GM21381 (cell line): ENCODE measurements at regions not wholly inside any gene's neighbourhood (a gene's known extent, or its start where the extent isn't known, plus 50 kb on each side); places are given as distances from the start of the nearest gene placed in this dataset.
"Not testable (repeated sequence)": the region's sequence is repeated elsewhere in the genome, so short reads cannot be mapped to it uniquely, and the experiment has no call there.

Experiments used
- ATAC-seq: cut with Tn5 transposase; IDR thresholded peaks from one replicate; pipeline ENCODE4 v1.9.1; 2021; ENCODE audit warnings: mild to moderate bottlenecking, moderate library complexity; ENCODE audit not compliant: unreplicated experiment

DNA sequence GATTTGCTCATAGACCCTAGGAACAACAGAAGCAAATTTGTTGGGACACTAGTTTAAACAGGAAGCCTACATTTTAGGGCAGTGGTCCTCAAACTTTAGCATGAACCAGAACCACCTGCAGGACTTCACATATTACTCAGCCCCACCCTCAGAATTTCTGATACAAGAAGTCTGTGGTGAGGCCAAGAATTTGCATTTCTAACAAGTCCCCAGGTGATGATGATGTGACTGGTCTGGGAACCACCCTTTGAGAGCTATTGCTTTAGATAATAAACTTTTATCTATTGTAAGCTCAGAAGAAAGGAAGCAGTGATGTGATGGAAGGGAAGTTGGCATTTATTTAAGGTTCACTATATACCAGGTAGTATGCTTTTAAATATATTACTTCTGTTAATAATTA, 194.0 kb downstream of the FAM181B start:
- no peak for ATAC-seq

DNA sequence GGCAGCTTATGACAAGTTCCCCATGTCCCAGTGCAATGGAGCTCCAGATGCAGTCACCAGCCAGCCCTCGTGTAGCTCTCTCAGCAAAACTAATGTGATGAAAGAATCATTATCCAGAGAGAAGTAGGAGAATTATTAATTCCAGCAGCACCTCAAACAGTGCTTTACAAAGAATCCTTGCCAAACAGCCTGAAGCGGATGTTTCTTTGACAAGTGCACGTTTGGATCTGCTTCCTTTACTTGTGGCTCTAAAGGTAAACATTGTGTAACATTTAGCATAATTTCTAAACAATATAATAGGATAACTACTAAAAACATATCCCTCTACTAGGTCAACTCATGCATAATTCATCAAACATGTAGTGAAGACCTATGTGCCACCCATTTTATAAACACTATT, 197.0 kb downstream of the FAM181B start:
- no peak for ATAC-seq

- no peak for ATAC-seq
Measured at GRCh38 chr11:82533628-82534327, 199.9 kb downstream of the FAM181B start.

GRCh38 chr11:82529936-82530335, 203.7 kb downstream of the FAM181B start:
- no peak for ATAC-seq

DNA sequence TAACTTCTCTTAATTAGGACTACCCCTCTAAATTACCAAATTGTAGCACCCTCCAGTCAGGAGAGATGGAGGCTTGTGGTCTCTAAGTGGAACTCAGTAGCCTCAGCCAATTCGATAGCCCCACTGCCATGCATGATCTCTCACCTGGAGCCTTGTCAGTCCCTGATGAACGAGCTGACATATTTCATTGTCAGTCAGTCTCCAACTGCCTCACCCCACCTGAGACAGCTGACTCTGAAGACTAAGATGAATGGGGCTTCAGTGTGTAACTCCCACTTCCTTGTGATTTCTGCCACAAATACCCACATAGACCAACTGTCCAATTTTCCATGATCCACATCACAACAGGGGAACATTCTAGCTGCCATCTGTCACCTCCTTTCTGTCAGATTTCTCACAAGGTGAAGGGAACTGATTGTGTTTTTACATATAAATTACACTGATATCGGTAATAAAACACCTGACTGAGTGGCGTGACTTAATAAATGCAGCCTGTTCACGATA, 206.5 kb downstream of the FAM181B start:
- no peak for ATAC-seq

- no peak for ATAC-seq
Measured at GRCh38 chr11:82523141-82523540, 210.5 kb downstream of the FAM181B start.

GRCh38 chr11:82521427-82521826, 212.2 kb downstream of the FAM181B start:
- ATAC-seq, result no peak

GRCh38 chr11:82507288-82507687, 226.4 kb downstream of the FAM181B start:
- ATAC-seq, result no peak

DNA sequence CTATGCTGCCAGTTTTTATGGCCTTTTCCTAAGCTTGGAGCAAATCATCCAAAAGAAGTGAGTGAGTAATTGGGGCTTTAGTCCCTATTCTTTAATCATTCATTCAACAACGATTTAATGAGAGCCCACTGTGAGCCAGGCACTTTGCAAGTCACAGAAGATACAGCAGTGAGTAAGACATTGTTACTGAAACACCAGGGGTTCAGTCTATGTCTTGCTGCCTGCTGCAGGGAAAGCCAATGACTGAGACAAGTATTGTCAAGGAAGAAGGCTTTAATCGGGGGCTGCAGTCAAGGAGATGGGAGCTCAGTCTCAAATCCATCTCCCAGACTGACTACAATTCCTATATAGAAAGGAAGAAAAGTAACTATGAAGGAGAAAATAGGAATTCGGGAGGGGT, 228.3 kb downstream of the FAM181B start:
- ATAC-seq, result no peak

DNA sequence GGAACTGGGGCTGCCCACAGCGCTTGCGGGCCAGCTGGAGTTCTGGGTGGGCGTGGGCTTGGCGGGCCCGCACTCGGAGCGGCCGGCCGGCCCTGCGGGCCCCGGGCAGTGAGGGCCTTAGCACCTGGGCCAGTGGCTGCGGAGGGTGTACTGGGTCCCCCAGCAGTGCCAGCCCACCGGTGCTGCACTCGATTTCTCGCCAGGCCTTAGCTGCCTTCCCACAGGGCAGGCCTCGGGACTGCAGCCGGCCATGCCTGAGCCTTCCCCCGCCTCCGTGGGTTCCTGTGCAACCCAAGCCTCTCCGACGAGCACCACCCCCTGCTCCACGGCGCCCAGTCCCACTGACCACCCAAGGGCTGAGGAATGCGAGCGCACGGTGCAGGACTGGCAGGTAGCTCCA, 232.5 kb downstream of the FAM181B start:
- not testable (repeated sequence) for ATAC-seq

- ATAC-seq, result peak; percentile 74
Measured at GRCh38 chr11:82494988-82495432, 238.7 kb downstream of the FAM181B start.

DNA sequence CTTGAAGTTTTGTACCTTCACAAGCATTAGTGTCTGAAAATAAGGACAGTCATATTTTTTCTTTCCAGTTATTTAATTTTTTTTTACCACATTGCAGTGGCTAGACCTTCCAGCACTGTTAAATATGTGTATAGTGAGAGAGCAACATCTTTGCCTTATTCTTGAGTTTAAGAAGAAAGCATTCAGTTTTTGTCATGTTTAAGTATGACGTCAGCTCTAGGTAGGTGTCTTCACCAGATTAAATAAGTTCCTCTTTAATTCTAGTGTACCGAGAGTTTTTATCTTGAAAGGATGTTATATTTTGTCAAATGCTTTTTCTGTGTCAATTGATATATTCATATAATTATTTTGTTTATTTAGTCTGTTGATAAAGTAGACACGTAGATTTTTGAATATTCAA, 258.8 kb downstream of the FAM181B start:
- no peak for ATAC-seq

- ATAC-seq, result no peak
Measured at GRCh38 chr11:82465481-82465880, 268.2 kb downstream of the FAM181B start.

DNA sequence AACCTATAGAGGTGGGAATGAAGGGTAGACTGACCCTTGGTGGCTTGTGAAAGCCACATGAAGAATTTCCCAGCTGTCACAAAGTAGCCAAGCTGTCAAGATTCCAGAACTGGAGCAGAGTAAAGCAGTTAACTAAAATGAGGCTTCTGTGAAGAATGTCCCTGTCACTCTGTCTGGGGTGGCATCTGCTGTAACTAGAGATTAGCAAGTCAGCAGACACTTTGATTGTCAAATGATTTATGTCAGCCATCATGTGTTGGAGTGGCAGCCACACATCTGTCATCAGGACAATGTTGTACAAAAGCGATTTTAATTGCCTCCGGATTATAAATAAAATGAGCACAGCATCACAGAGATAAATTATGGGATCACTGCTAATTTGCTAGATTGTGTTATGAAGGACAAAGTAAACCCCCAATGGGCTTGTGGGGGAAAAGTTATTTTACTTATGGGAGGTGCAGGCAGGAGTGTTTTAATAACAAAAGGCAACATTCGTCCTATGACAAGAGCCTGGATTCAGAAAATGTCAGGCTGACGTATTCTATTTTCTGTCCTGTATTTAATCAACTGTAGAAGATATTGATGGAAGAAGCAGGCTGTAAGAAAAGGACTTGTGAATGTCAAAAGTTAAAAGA, 270.9 kb downstream of the FAM181B start:
- no peak for ATAC-seq

GRCh38 chr11:82458761-82459160, 274.9 kb downstream of the FAM181B start:
- ATAC-seq, result no peak

GRCh38 chr11:82458147-82458546, 275.5 kb downstream of the FAM181B start:
- ATAC-seq, result no peak

DNA sequence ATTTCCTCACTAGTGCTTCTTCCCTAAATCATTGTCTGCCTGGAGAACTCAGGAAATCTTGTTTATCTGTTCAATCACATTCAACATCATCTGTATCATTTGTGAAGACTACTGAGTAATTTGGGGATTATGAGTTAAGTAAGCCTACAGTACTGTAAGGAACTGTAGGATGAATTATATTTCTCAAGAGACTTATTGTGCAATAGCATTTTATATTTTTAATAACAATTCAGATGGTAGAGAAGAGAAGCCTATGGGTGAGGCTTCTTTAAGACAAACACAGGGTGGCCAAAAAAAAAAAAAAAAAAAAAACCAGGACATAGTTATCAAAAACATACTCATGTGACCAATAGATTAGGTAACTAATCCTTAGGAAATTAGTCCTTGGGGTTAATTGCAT, 282.7 kb downstream of the FAM181B start:
- no peak for ATAC-seq

DNA sequence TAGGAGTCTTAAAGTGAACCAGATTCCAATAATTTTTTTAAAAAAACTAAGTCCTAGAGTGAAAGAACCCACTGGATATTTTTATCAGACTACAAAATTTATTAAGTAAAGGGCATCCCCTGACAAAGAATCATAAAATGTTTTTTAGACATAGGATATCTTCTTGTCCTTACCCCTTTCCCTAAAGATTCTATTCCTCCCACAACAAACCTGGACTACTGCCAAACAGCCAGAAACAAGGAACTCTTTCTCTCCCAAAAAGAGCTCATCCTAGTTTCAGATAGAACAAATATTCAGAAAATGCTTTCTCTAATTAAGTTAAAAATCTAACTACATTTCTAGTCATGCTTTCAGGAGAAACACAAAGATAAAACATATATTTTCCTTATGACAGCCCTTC, 327.1 kb downstream of the FAM181B start:
- ATAC-seq, result no peak

- ATAC-seq, result no peak
Measured at GRCh38 chr11:82405421-82405820, 328.2 kb downstream of the FAM181B start.

GRCh38 chr11:82404981-82405380, 328.7 kb downstream of the FAM181B start:
- no peak for ATAC-seq

DNA sequence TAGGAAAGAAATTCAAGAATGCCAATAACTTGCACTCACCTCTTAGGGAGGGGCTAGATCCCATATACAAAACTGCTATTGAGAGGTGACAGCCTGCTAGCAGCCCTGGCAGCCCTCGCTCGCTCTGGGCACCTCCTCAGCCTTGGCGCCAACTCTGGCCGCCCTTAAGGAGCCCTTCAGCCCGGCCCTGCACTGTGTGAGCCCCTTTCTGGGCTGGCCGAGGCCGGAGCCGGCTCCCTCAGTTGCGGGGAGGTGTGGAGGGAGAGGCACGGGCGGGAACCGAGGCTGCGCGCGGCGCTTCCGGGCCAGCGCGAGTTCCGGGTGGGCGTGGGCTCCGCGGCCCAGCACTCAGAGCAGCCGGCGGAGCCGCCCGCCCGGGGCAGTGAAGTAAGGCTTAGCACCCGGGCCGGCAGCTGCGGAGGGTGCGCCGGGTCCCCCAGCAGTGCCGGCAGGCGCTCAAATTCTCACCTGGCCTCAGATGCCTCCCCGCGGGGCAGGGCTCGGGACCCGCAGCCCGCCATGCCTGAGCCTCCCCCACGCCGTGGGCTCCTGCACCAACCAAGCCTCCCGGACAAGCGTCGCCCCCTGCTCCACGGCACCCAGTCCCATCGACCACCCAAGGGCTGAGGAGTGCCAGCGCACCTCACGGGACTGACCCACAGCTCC, 329.9 kb downstream of the FAM181B start:
- no peak for ATAC-seq

DNA sequence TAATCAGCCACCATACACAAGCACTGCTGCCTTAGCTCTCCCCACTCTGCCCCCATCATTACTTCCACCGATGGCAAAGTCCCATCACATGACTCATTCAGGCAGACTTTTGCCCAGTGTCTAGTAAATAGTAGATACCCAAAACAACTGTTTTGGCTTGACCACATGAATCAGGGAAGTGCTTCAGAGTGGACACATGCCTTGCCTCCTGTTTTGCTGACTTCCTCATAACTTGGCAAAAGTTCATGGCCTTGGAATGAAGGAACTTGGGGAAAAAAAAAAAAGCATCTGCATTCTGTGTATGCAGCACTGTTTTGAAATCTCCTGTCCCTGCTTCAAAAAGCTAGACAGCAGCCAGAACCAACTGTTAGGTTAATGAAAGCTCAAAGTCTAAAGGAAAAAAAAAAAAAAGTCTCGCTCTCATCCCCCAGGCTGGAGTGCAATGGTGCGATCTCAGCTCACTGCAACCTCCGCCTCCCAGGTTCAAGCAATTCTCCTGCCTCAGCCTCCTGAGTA, 335.3 kb downstream of the FAM181B start:
- no peak for ATAC-seq
